ENCODE measurements at regions not wholly inside any gene's neighbourhood (a gene's known extent, or its start where the extent isn't known, plus 50 kb on each side); places are given as distances from the start of the nearest gene placed in this dataset.

DNA sequence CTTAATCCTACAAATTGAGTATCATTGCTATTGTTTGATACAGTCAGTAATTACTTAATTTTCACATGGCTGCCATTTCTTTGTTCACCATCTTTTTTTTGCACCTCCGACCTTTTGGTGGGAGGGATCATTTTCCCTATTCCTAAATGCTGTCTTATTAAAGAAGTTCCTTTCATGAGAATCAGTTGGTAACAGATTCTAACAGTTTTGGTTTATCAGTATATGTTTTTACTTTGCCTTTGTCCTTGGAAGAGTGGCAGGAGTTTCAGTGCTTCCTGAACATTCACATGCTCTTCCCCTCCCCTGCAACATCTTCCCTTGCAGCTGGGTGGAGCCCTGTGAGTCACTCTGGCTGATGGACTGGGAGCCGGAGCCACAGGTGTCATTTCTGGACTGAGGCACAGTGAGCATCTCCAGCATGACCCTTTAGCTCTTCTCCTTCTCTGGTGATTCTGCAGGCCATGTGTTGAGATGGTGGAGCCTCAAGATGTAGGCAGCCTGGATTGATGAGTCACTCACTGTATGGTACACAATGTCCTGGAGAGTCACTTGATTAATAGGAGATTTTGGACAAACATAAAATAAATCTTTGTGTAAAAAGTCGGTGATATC, 217.7 kb downstream of the URB2 start:
- H4K20me1 ChIP-seq (ENCODE audit: control insufficient read depth, insufficient read depth, low read length, poor library complexity, severe bottlenecking): no peaks in the 10 kb centered on the region
- no peak overlapping the region for H2AFZ ChIP-seq (ENCODE audit: insufficient read depth, low read depth, low read length, poor library complexity, severe bottlenecking)
- no peak overlapping the region for H3K4me3 ChIP-seq (ENCODE audit: control extremely low read depth in 1 of 5, extremely low read depth in 1 of 5, insufficient read depth in 1 of 5, low read depth in 2 of 5, low read length in 4 of 5)
- H3K9me3 ChIP-seq (ENCODE audit: control extremely low read depth in 1 of 3, control insufficient read depth in 2 of 3, insufficient read depth in 1 of 3, low read length in 2 of 3): no peaks in the 10 kb centered on the region
- H3K27me3 ChIP-seq (replicated peaks in 1 of 4; ENCODE audit: control extremely low read depth in 1 of 4, control insufficient read depth in 3 of 4, insufficient read depth in 4 of 4, low read length in 3 of 4): no peaks in the 10 kb centered on the region
- no peaks in the 10 kb centered on the region for H3K36me3 ChIP-seq (replicated peaks in 1 of 2; ENCODE audit: control extremely low read depth in 1 of 2, control insufficient read depth in 1 of 2, extremely low read depth in 1 of 2, insufficient read depth in 2 of 2, low read length in 1 of 2)
- ATAC-seq (ENCODE audit: low read depth): no peak
- no peak for DNase-seq
- H3K9ac ChIP-seq (ENCODE audit: low read length): no peak overlapping the region
- Mint-ChIP-seq H3K4me1 (peaks cover 37% of the 10 kb centered on the region), H3K9me3 (ENCODE audit: insufficient read depth) (no peaks in the 10 kb centered on the region), H3K27me3 (no peaks in the 10 kb centered on the region), H3K4me3 (no peak overlapping the region), H3K27ac (peak overlapping the region; percentile 7)
- intact Hi-C loops (cut with micrococcal nuclease): no loop called here
- no peak overlapping the region for H3K27ac ChIP-seq (ENCODE audit: low read length in 2 of 2)
- no peak overlapping the region for H3K4me2 ChIP-seq (replicated peaks; ENCODE audit: low read depth, low read length, poor library complexity, severe bottlenecking)
- POLR2A ChIA-PET: no interaction called here
- CTCF ChIA-PET: interaction anchor here (1.0 kb wide), 1 partner anchor 13 kb away, joined by 3 read pairs; no protein-coding TSS in a partner anchor
- TF ChIP-seq, protein P1, sequence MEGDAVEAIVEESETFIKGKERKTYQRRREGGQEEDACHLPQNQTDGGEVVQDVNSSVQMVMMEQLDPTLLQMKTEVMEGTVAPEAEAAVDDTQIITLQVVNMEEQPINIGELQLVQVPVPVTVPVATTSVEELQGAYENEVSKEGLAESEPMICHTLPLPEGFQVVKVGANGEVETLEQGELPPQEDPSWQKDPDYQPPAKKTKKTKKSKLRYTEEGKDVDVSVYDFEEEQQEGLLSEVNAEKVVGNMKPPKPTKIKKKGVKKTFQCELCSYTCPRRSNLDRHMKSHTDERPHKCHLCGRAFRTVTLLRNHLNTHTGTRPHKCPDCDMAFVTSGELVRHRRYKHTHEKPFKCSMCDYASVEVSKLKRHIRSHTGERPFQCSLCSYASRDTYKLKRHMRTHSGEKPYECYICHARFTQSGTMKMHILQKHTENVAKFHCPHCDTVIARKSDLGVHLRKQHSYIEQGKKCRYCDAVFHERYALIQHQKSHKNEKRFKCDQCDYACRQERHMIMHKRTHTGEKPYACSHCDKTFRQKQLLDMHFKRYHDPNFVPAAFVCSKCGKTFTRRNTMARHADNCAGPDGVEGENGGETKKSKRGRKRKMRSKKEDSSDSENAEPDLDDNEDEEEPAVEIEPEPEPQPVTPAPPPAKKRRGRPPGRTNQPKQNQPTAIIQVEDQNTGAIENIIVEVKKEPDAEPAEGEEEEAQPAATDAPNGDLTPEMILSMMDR (IDR thresholded peaks at IDR 0.05): no peak
- no peak for TF ChIP-seq EZH2 (IDR thresholded peaks at IDR 0.05; ENCODE audit: borderline replicate concordance, insufficient read depth, low read depth, low read length, poor library complexity, severe bottlenecking)
- H3K4me1 ChIP-seq (ENCODE audit: control insufficient read depth in 2 of 2, insufficient read depth in 2 of 2, low read length in 2 of 2): peaks cover 28 to 36% of the 10 kb centered on the region in 2 donors
- H3K79me2 ChIP-seq (ENCODE audit: control insufficient read depth, insufficient read depth, low read length): no peaks in the 10 kb centered on the region
- 83% methylated on average over 1 of the region's 3 CpGs for WGBS (ENCODE audit: insufficient coverage)

GRCh38 chr1:229844675-229845074, 218.6 kb downstream of the URB2 start:
- no peak overlapping the region for H3K4me2 ChIP-seq (replicated peaks; ENCODE audit: low read depth, low read length, poor library complexity, severe bottlenecking)
- H3K27ac Mint-ChIP-seq: no peak overlapping the region
- POLR2A ChIA-PET: no interaction called here

More at GRCh38 chr1:229844675-229845074, 218.6 kb downstream of the URB2 start:
- no peak for ATAC-seq (ENCODE audit: low read depth)
- no peak overlapping the region for H3K9ac ChIP-seq (ENCODE audit: low read length)
- H3K27me3 ChIP-seq (replicated peaks in 1 of 4; ENCODE audit: control extremely low read depth in 1 of 4, control insufficient read depth in 3 of 4, insufficient read depth in 4 of 4, low read length in 3 of 4): no peaks in the 10 kb centered on the region
- Mint-ChIP-seq H3K27me3 (no peaks in the 10 kb centered on the region), H3K4me3 (no peak overlapping the region), H3K9me3 (ENCODE audit: insufficient read depth) (no peaks in the 10 kb centered on the region), H3K4me1 (peaks cover 39% of the 10 kb centered on the region)
- H4K20me1 ChIP-seq (ENCODE audit: control insufficient read depth, insufficient read depth, low read length, poor library complexity, severe bottlenecking): no peaks in the 10 kb centered on the region
- H3K4me1 ChIP-seq (ENCODE audit: control insufficient read depth in 2 of 2, insufficient read depth in 2 of 2, low read length in 2 of 2): peaks cover 28 to 36% of the 10 kb centered on the region in 2 donors
- H3K9me3 ChIP-seq (ENCODE audit: control extremely low read depth in 1 of 3, control insufficient read depth in 2 of 3, insufficient read depth in 1 of 3, low read length in 2 of 3): no peaks in the 10 kb centered on the region
- no peak overlapping the region for H3K4me3 ChIP-seq (ENCODE audit: control extremely low read depth in 1 of 5, extremely low read depth in 1 of 5, insufficient read depth in 1 of 5, low read depth in 2 of 5, low read length in 4 of 5)
- WGBS (ENCODE audit: insufficient coverage): 42% methylated on average over 5 of the region's 6 CpGs
- no peak for TF ChIP-seq EZH2 (IDR thresholded peaks at IDR 0.05; ENCODE audit: borderline replicate concordance, insufficient read depth, low read depth, low read length, poor library complexity, severe bottlenecking)
- TF ChIP-seq, protein P1 (IDR thresholded peaks at IDR 0.05): no peak
- H2AFZ ChIP-seq (ENCODE audit: insufficient read depth, low read depth, low read length, poor library complexity, severe bottlenecking): peak overlapping the region; percentile 14
- H3K27ac ChIP-seq (ENCODE audit: low read length in 2 of 2): no peak overlapping the region
- H3K36me3 ChIP-seq (replicated peaks in 1 of 2; ENCODE audit: control extremely low read depth in 1 of 2, control insufficient read depth in 1 of 2, extremely low read depth in 1 of 2, insufficient read depth in 2 of 2, low read length in 1 of 2): no peaks in the 10 kb centered on the region
- CTCF ChIA-PET: no interaction called here
- intact Hi-C loops (cut with micrococcal nuclease): no loop called here
- H3K79me2 ChIP-seq (ENCODE audit: control insufficient read depth, insufficient read depth, low read length): no peaks in the 10 kb centered on the region
- DNase-seq: no peak

All from B cell (primary cell).